HEK293 (cell line): ENCODE measurements at regions not wholly inside any gene's neighbourhood (a gene's known extent, or its start where the extent isn't known, plus 50 kb on each side); places are given as distances from the start of the nearest gene placed in this dataset.

Experiments used
- CTCF ChIP-seq: fragments of 450-650 bp; formaldehyde crosslinking; IDR thresholded peaks from 2 replicates; pipeline ENCODE4 v1.5.1; 2016; ENCODE audit warnings: missing biosample characterization, missing genetic modification characterization
- REST ChIP-seq: fragments of 450-650 bp; formaldehyde crosslinking; IDR thresholded peaks from 2 replicates; pipeline ENCODE4 v1.5.1; 2016; ENCODE audit warnings: missing biosample characterization, missing genetic modification characterization
- ZBTB8A ChIP-seq: fragments of 450-650 bp; formaldehyde crosslinking; IDR thresholded peaks from 2 replicates; pipeline ENCODE4 v1.5.1; 2016; ENCODE audit warnings: missing biosample characterization, missing genetic modification characterization
- ZNF521 ChIP-seq: fragments of 450-650 bp; formaldehyde crosslinking; IDR thresholded peaks from 2 replicates; pipeline ENCODE4 v1.5.1; 2017; ENCODE audit warnings: missing biosample characterization, mild to moderate bottlenecking, missing genetic modification characterization
- ZNF660 ChIP-seq: fragments of 450-650 bp; IDR thresholded peaks from 2 replicates; pipeline ENCODE4 v1.5.1; 2018; ENCODE audit warnings: missing biosample characterization, mild to moderate bottlenecking, missing genetic modification characterization

- TF ChIP-seq ZBTB8A: no peak
- no peak for TF ChIP-seq CTCF (tag by site-specific recombination)
- TF ChIP-seq ZNF521: no peak
- no peak for TF ChIP-seq ZNF660
- TF ChIP-seq REST (tag by site-specific recombination): no peak
Observed at GRCh38 chr7:17429579-17429978, 131.1 kb downstream of the AHR start.
